ENCODE measurements at regions not wholly inside any gene's neighbourhood (a gene's known extent, or its start where the extent isn't known, plus 50 kb on each side); places are given as distances from the start of the nearest gene placed in this dataset.

DNA sequence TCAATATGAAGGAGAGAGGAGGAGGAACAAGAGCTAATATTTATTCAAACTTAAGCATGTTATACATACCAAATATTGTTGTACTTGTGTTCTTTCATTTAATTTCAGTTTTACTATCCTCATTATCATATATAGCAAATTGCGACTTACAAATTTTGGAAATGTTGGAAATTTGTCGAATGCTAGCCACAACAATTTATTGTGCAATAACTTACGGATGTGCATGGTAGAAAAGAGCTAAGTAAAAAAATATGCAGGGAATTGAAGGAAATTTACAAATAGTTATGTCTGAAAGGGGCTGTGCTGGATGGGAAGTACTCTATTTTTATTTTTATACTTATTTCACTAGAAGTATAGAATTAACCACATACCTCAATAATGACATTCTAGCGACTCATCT lies 376.3 kb downstream of the PCDH20 start:
- Histone ChIP-seq H3K36me3 (replicated peaks in 1 of 2; ENCODE audit: insufficient read depth in 1 of 2, low read depth in 2 of 2) (no peaks in the 10 kb centered on the region), H3K27me3 (no peaks in the 10 kb centered on the region), H3K4me1 (no peaks in the 10 kb centered on the region), H3K9me3 (no peaks in the 10 kb centered on the region), H3K4me3 (no peak overlapping the region), H3K27ac (no peak overlapping the region)
- no peak for ATAC-seq
- WGBS, 2 donors = 82 to 85% methylated on average over 4 of the region's 4 CpGs
- no peak for DNase-seq
- intact Hi-C loops (cut with DNase I) = no loop called here
- TF ChIP-seq POLR2A (IDR thresholded peaks at IDR 0.05) = no peak
- TF ChIP-seq, protein P1, sequence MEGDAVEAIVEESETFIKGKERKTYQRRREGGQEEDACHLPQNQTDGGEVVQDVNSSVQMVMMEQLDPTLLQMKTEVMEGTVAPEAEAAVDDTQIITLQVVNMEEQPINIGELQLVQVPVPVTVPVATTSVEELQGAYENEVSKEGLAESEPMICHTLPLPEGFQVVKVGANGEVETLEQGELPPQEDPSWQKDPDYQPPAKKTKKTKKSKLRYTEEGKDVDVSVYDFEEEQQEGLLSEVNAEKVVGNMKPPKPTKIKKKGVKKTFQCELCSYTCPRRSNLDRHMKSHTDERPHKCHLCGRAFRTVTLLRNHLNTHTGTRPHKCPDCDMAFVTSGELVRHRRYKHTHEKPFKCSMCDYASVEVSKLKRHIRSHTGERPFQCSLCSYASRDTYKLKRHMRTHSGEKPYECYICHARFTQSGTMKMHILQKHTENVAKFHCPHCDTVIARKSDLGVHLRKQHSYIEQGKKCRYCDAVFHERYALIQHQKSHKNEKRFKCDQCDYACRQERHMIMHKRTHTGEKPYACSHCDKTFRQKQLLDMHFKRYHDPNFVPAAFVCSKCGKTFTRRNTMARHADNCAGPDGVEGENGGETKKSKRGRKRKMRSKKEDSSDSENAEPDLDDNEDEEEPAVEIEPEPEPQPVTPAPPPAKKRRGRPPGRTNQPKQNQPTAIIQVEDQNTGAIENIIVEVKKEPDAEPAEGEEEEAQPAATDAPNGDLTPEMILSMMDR (IDR thresholded peaks at IDR 0.05) = no peak

DNA sequence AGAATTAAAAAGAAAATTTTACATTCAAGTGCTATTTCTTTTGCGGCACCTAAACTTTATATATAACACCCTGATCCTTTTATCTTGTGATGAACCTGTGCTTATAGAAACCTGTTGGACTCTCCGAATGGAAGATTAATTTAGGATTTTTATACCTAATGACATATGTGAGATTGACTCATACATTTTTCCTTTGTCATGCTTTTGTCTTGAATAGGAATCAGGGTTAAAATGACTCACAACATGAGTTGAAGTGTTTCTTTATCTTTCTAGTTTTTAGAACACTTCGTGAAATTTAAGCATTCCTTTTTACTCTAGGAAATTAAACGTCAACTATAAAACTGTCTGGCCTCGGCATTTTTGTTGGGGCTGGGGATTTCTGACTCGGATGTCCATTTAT lies 378.9 kb downstream of the PCDH20 start:
- H3K27ac ChIP-seq = no peak overlapping the region
- H3K9me3 ChIP-seq = no peaks in the 10 kb centered on the region
- H3K27me3 ChIP-seq = no peaks in the 10 kb centered on the region
- no peak for DNase-seq
- H3K36me3 ChIP-seq (replicated peaks in 1 of 2; ENCODE audit: insufficient read depth in 1 of 2, low read depth in 2 of 2) = no peaks in the 10 kb centered on the region
- TF ChIP-seq POLR2A (IDR thresholded peaks at IDR 0.05) = no peak
- TF ChIP-seq, protein P1 (IDR thresholded peaks at IDR 0.05) = no peak
- no peak overlapping the region for H3K4me3 ChIP-seq
- intact Hi-C loops (cut with DNase I) = no loop called here
- 67 to 77% methylated on average over 6 of the region's 6 CpGs for WGBS, 2 donors
- H3K4me1 ChIP-seq = no peaks in the 10 kb centered on the region
- no peak for ATAC-seq

DNA sequence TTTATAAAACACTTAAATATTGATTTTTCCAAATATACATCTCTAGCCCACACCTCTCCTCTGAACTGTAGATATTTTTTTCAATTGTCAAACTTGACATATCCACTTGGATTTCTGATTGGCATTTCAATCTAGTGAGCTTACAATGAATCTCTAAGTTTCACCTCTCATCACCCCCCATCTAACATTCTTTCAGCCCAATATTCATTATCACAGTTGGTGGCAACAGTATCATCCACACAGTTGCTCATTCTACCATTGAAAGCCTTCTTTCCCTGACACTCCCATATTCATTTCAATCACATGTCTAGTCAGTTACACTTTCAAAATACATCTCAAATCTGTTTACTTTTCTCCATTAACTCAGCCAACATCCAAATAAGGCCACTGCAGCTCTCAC lies 385.2 kb downstream of the PCDH20 start:
- H3K4me3 ChIP-seq = no peak overlapping the region
- intact Hi-C loops (cut with DNase I) = no loop called here
- H3K27me3 ChIP-seq = no peaks in the 10 kb centered on the region
- H3K9me3 ChIP-seq = no peaks in the 10 kb centered on the region
- DNase-seq (no peak), ATAC-seq (no peak)
- TF ChIP-seq POLR2A (IDR thresholded peaks at IDR 0.05) = no peak
- TF ChIP-seq, protein P1 (IDR thresholded peaks at IDR 0.05) = no peak
- no peak overlapping the region for H3K27ac ChIP-seq
- H3K36me3 ChIP-seq (replicated peaks in 1 of 2; ENCODE audit: insufficient read depth in 1 of 2, low read depth in 2 of 2) = no peaks in the 10 kb centered on the region
- no peaks in the 10 kb centered on the region for H3K4me1 ChIP-seq

DNA sequence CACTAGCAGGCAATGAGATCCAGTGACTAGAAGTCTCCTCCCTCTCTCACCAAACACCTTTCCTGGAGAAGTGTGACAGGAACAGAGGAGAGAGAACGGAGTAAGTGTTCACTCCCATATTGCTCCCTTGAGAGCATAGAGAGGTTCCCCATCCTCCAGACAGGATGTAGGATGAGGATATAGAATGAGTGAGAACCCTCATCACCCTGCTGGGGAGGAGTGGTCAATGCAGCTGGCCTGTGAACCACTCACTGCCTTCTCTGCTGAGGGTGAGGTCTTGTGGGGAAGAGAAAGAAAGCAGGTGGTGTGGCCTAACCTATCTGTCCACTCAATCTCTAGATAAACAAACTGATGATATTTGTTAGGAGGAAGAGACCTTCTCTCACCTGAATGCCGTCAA lies 386.6 kb downstream of the PCDH20 start:
- no peak for ATAC-seq
- intact Hi-C loops (cut with DNase I) = no loop called here
- Histone ChIP-seq H3K27me3 (no peaks in the 10 kb centered on the region), H3K36me3 (replicated peaks in 1 of 2; ENCODE audit: insufficient read depth in 1 of 2, low read depth in 2 of 2) (no peaks in the 10 kb centered on the region), H3K4me3 (no peak overlapping the region), H3K27ac (no peak overlapping the region), H3K4me1 (no peaks in the 10 kb centered on the region), H3K9me3 (no peaks in the 10 kb centered on the region)
- DNase-seq = no peak
- TF ChIP-seq, protein P1 (IDR thresholded peaks at IDR 0.05) = no peak
- no peak for TF ChIP-seq POLR2A (IDR thresholded peaks at IDR 0.05)
- WGBS, 2 donors = 47 to 59% methylated on average over 2 of the region's 2 CpGs

DNA sequence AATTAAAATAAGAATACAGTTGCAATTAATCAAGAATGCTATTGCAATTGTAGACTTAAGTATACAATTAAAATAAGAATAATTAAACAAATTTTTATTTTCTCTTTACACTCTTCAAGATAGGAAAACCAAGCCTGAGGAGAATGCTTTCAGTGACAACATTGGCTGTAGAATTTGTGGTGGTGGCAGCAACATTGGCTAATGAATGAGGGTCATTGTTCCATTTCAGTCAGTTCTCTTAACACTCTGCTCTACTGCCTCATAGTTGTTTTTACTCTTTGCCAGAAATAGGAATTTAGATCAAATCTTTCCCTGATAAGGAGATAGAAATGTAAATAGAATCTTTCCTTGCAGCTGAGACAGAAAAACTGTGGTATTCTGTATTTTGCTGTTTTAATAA lies 391.6 kb downstream of the PCDH20 start:
- H3K27me3 ChIP-seq = no peaks in the 10 kb centered on the region
- no peak for TF ChIP-seq POLR2A (IDR thresholded peaks at IDR 0.05)
- TF ChIP-seq, protein P1 (IDR thresholded peaks at IDR 0.05) = no peak
- no peaks in the 10 kb centered on the region for H3K36me3 ChIP-seq (replicated peaks in 1 of 2; ENCODE audit: insufficient read depth in 1 of 2, low read depth in 2 of 2)
- intact Hi-C loops (cut with DNase I) = no loop called here
- no peak overlapping the region for H3K27ac ChIP-seq
- DNase-seq (no peak), ATAC-seq (no peak)
- no peaks in the 10 kb centered on the region for H3K4me1 ChIP-seq
- H3K9me3 ChIP-seq = no peaks in the 10 kb centered on the region
- H3K4me3 ChIP-seq = no peak overlapping the region

Data from body of pancreas (tissue), 4 donors.